HFF-Myc (cell line): ENCODE measurements at regions not wholly inside any gene's neighbourhood (a gene's known extent, or its start where the extent isn't known, plus 50 kb on each side); places are given as distances from the start of the nearest gene placed in this dataset.

Experiments
- DNase-seq: peaks from one replicate; pipeline ENCODE4 v3.0.0-alpha.2; 2011; ENCODE audit warnings: low read depth; ENCODE audit errors: extremely low read depth
- H3K4me3 ChIP-seq: replicated peaks from 2 replicates; pipeline ENCODE4 v1.5.1; 2011; ENCODE audit warnings: low read depth, mild to moderate bottlenecking, control low read depth, low read length
- TF ChIP-seq, protein P1 (sequence below): IDR thresholded peaks from 2 replicates; pipeline ENCODE4 v1.5.1; 2012; ENCODE audit warnings: mild to moderate bottlenecking, low read depth, low read length, control low read depth; ENCODE audit errors: missing control alignments

DNA sequence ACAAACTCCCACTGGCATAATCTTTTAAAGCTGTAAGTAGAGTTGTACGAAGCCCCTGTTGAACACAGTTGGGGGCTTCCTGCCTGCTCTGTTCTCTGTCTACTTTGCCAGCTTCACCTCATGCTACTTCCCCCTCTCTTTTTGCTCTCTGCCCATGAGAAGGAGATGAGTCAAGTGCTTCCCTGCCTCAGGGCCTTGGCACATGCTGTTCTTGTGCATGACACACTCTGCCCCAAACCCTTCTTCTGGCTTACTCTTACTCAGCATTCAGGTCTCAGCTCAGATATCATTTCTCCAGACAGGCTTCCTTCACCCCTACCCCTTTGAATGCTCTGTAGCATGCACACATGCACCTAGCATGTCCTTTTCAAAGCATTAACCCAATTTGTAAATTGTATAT lies 208.8 kb downstream of the FOXD2 start:
- H3K4me3 ChIP-seq: no peak overlapping the region
- TF ChIP-seq, protein P1, sequence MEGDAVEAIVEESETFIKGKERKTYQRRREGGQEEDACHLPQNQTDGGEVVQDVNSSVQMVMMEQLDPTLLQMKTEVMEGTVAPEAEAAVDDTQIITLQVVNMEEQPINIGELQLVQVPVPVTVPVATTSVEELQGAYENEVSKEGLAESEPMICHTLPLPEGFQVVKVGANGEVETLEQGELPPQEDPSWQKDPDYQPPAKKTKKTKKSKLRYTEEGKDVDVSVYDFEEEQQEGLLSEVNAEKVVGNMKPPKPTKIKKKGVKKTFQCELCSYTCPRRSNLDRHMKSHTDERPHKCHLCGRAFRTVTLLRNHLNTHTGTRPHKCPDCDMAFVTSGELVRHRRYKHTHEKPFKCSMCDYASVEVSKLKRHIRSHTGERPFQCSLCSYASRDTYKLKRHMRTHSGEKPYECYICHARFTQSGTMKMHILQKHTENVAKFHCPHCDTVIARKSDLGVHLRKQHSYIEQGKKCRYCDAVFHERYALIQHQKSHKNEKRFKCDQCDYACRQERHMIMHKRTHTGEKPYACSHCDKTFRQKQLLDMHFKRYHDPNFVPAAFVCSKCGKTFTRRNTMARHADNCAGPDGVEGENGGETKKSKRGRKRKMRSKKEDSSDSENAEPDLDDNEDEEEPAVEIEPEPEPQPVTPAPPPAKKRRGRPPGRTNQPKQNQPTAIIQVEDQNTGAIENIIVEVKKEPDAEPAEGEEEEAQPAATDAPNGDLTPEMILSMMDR: no peak
- DNase-seq: no peak

DNA sequence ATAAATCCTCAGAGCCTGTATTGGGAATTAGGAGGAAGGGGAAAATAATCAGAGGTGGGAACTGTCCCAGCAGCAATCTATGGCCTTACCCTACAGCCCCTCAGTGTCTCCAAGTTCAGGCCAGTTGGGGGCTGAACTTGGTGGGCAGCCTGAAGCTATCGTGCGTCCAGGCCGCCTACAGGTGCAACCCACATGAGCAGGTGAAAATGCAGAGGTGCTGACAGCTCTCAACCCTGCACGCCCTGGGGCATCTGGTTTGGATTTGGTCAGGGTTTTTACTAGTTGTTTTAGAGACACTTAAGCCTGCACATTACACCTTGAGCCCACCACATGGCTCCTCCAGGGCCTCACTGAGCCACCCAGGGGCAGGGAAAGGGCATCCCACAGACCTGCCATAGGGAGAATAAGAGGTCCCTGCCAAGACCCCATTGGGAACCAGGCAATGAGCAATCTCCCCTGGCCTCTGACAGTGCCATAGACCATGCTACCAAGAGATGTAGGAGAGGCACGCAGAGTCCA lies 209.5 kb downstream of the FOXD2 start:
- peak; percentile 33 for DNase-seq
- TF ChIP-seq, protein P1: no peak
- H3K4me3 ChIP-seq: no peak overlapping the region

DNA sequence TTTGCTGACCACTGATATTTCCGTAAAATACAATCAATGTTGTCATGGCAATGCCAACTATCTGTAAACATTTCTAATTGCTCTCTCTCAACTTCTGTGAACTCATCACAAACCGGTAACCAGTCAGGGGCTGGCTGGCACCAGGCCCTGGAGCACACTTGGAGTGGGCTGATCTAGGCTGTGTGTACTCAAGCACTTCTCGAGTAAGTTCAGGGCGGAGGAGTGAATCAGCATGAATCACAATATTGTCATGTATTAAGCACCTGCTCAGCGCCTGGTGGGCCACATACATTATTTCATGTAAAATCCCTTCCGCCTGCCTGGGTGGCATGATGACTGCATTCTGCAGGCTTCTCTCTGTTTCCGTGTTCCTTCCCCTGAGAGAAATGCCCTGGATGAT lies 212.4 kb downstream of the FOXD2 start:
- peak; percentile 66 for DNase-seq
- TF ChIP-seq, protein P1: no peak
- no peak overlapping the region for H3K4me3 ChIP-seq

GRCh38 chr1:47650611-47651010 lies 212.8 kb downstream of the FOXD2 start:
- TF ChIP-seq, protein P1: no peak
- DNase-seq: no peak
- no peak overlapping the region for H3K4me3 ChIP-seq

DNA sequence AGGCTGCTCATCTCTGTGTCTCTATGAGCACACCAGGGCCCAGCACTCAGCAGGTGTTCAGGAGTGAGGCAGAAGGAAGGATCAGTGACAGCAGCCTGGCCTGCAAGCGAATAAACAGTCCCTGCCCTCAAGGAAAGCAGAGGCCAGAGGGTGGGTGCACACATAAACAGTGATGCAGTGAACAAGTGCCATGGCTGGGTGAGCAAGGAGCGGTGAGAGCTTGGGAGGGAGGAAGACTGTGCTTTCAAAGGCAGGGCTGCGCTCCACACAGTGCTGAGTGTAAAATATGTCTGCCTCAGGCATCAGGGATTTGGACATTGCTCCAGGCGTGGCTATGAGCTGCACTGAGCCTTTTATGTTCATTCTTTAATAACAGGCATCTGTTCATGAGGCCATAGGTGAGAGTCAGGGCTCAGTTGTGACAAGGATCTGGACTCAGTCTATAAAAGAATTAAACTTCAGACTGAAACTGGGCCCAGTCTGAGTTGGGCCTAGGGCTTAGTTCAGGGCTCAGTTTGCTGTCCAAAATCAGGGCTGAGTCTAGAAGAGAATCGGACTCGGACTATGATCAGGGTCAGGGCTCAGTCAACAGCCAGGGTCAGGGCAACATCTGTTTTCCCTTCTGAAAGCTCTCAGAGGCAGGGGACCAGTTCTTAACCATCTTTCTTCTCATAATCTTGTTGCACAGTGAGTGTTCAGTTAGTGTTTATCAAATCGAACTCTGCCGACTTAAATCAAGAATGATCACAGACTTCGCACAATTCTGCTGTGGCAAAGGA lies 213.7 kb downstream of the FOXD2 start:
- no peak overlapping the region for H3K4me3 ChIP-seq
- DNase-seq: no peak
- TF ChIP-seq, protein P1: no peak

DNA sequence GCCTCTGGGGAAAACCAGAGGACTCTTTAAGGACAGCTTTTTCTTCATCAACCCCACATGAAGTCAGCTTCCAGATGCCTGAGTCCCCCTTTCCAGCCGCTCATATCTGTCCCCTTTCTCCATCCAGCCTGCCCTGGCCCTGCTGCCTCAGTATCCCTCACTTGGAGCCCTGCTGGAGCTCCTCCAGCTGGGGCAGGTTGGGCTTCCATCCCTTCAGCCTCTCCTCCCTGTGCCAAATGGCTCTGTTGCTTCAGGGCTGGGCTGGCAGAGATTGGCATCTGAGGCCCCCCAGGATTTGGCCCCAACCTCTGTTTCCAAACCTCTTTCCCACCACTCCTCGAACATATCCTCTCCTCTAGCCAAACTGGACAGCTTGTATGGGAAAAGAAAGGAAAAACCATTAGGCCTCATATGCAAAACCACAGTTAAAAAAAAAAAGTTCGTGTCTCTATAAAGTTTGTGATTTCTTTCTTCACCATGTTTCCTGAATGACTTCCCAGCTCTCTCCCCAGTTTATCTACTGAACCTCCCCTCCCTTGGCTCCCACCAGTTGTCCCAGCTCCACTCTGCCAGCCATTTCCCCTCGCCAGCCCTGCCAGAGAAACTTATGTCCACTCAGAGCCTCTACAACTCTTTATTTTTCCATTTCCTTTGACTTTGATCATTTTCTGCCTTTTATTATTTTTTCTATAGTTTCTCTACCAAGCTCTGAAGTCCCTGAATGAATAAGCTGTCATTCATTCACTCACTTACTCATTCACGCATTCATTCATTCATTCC lies 217.9 kb downstream of the FOXD2 start:
- no peak for DNase-seq
- no peak overlapping the region for H3K4me3 ChIP-seq
- TF ChIP-seq, protein P1: no peak
